NB4 (cell line): ENCODE measurements at regions not wholly inside any gene's neighbourhood (a gene's known extent, or its start where the extent isn't known, plus 50 kb on each side); places are given as distances from the start of the nearest gene placed in this dataset.

Experiments used
- DNase-seq: peaks from one replicate; pipeline ENCODE4 v3.0.0; 2010; ENCODE audit warnings: low read depth
- H3K4me3 ChIP-seq: one replicate; pipeline ENCODE4 v1.5.1; 2011; ENCODE audit warnings: mild to moderate bottlenecking, low read depth, low read length, moderate library complexity
- CTCF ChIP-seq: IDR thresholded peaks from one replicate; pipeline ENCODE4 v1.5.1; 2012; ENCODE audit warnings: low read depth, low read length
- MYC ChIP-seq: IDR thresholded peaks from 2 replicates; pipeline ENCODE4 v1.6.1; 2011; ENCODE audit warnings: low read depth, low read length
- POLR2A ChIP-seq: IDR thresholded peaks from 2 replicates; pipeline ENCODE4 v1.6.1; 2011; ENCODE audit warnings: mild to moderate bottlenecking; ENCODE audit not compliant: insufficient read length; ENCODE audit errors: extremely low read depth
- TF ChIP-seq, protein P1 (sequence below): IDR thresholded peaks from 2 replicates; pipeline ENCODE4 v1.6.1; 2011; ENCODE audit warnings: low read depth, low read length

DNA sequence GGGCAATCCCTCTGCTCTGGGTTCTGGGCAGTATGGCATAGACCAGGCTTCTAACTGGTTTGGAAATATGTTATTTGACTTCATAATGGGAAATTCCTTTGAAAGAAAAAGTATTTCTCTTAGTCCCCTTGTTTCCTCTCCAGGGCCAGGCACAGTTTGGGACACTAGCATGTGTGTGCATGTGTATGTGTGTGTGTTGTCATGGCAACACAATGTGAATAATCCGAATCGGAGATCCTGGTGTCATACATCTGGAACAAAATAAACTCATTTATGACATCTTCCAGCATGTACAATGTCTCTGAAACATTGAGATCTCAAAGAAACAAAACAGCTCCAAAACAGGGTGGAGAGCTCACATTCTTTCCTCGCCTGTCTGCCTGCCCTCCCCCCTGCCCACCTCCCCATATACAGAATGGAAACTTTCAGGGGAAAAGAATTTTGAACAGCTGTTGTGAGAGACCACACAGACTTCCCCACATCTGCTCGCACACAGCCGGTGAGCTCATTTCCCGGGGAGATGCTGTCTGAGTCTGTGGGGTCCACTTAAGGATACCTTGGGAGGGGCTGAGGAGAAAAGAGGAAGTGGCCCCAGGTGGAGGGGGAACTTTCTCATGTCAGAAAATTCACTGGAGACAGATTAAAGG, 55.5 kb upstream of the PARP11 start:
- H3K4me3 ChIP-seq: no peak overlapping the region
- peak; percentile 13 for DNase-seq
- TF ChIP-seq, protein P1, sequence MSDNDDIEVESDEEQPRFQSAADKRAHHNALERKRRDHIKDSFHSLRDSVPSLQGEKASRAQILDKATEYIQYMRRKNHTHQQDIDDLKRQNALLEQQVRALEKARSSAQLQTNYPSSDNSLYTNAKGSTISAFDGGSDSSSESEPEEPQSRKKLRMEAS: no peak
- TF ChIP-seq POLR2A (no peak), MYC (no peak), CTCF (no peak)

GRCh38 chr12:3925621-3926020, 52.4 kb upstream of the PARP11 start:
- H3K4me3 ChIP-seq: no peak overlapping the region
- TF ChIP-seq POLR2A: no peak
- no peak for TF ChIP-seq CTCF
- TF ChIP-seq, protein P1: no peak
- TF ChIP-seq MYC: no peak
- no peak for DNase-seq

GRCh38 chr12:3924761-3925160, 51.6 kb upstream of the PARP11 start:
- no peak overlapping the region for H3K4me3 ChIP-seq
- no peak for TF ChIP-seq CTCF
- no peak for TF ChIP-seq MYC
- TF ChIP-seq, protein P1: no peak
- DNase-seq: no peak

- TF ChIP-seq POLR2A (no peak), CTCF (no peak), MYC (no peak)
- TF ChIP-seq, protein P1: no peak
- H3K4me3 ChIP-seq: no peak overlapping the region
- no peak for DNase-seq
These were observed 49.8 kb upstream of the PARP11 start for GRCh38 chr12:3923021-3923420.
